Sigmoid colon (tissue), 6 donors: ENCODE measurements at regions not wholly inside any gene's neighbourhood (a gene's known extent, or its start where the extent isn't known, plus 50 kb on each side); places are given as distances from the start of the nearest gene placed in this dataset.

Experiments used
- DNase-seq: peaks from one replicate; pipeline ENCODE4 v3.0.0-alpha.2; 2019
- H3K27ac ChIP-seq, 4 donors: fragments of 200-600 bp; sonication (generic); one replicate each; pipeline ENCODE4 v1.5.1; 2016 to 2019; ENCODE audit warnings: mild to moderate bottlenecking in 1 of 4
- H3K27me3 ChIP-seq, 3 donors: fragments of 200-600 bp; sonication (generic); one replicate each; pipeline ENCODE4 v1.5.1; 2019; ENCODE audit warnings: mild to moderate bottlenecking in 1 of 3
- H3K36me3 ChIP-seq, 4 donors: fragments of 200-600 bp; sonication (generic); one replicate each; pipeline ENCODE4 v1.5.1; 2016 to 2019
- H3K4me1 ChIP-seq, 4 donors: fragments of 200-600 bp; sonication (generic); one replicate each; pipeline ENCODE4 v1.5.1; 2017 to 2019
- H3K4me3 ChIP-seq, 4 donors: fragments of 200-600 bp; sonication (generic); one replicate each; pipeline ENCODE4 v1.5.1; 2017 to 2019; ENCODE audit warnings: mild to moderate bottlenecking in 2 of 4, moderate library complexity in 1 of 4
- H3K9me3 ChIP-seq, 4 donors: fragments of 200-600 bp in 3 of 4; sonication (generic) in 3 of 4; one replicate each; pipeline versions ENCODE4 v1.5.1 to v1.6.1; 2013 to 2019
- CTCF ChIP-seq, 4 experiments: fragments of 450-650 bp in 3 of 4; fragments of 200-600 bp in 1 of 4; IDR thresholded peaks; one replicate each; pipeline ENCODE4 v1.5.1; 2016 to 2019; ENCODE audit warnings: antibody characterized with exemption in 4 of 4, mild to moderate bottlenecking in 3 of 4, moderate library complexity in 2 of 4
- EP300 ChIP-seq, 4 donors: sonication (generic); formaldehyde crosslinking; IDR thresholded peaks; one replicate each; pipeline ENCODE4 v1.6.1; 2017; ENCODE audit warnings: antibody characterized with exemption in 4 of 4
- POLR2A ChIP-seq, 2 donors: fragments of 450-650 bp; IDR thresholded peaks; one replicate each; pipeline ENCODE4 v1.6.1; 2016; ENCODE audit warnings: antibody characterized with exemption in 2 of 2, mild to moderate bottlenecking in 2 of 2, moderate library complexity in 2 of 2
- POLR2AphosphoS5 ChIP-seq, 4 donors: sonication (generic); formaldehyde crosslinking; IDR thresholded peaks; one replicate each; pipeline ENCODE4 v1.6.1; 2017; ENCODE audit warnings: antibody characterized with exemption in 4 of 4
- WGBS, 2 donors: extraction: QIAGEN DNeasy Blood & Tissue Kit; methylation state at CpG; one replicate each; pipeline ENCODE4 v1.1.7; 2013; 5-methylcytosine and 5-hydroxymethylcytosine counted together
- intact Hi-C: fragments of 100-400 bp; cut with DNase I; formaldehyde crosslinking; loops from one replicate; pipeline ENCODE4 v1.15.1; 2023
- donor health status: healthy with polysubstance abuse.
- donor health status: healthy.

- H3K9me3 ChIP-seq, result no peaks in the 10 kb centered on the region
- intact Hi-C loops, result no loop called here
- TF ChIP-seq CTCF (IDR thresholded peaks at IDR 0.05) (no peak), POLR2A (IDR thresholded peaks at IDR 0.05) (no peak), EP300 (IDR thresholded peaks at IDR 0.05) (no peak), POLR2AphosphoS5 (IDR thresholded peaks at IDR 0.05) (no peak)
- H3K4me3 ChIP-seq, result no peak overlapping the region
- H3K36me3 ChIP-seq, result no peaks in the 10 kb centered on the region
- DNase-seq, result no peak
- H3K4me1 ChIP-seq, result no peaks in the 10 kb centered on the region
- no peak overlapping the region for H3K27ac ChIP-seq
- no peaks in the 10 kb centered on the region for H3K27me3 ChIP-seq
These were observed 103.5 kb upstream of the KIF2B start for GRCh38 chr17:53719229-53719628.

- intact Hi-C loops, result no loop called here
- Histone ChIP-seq H3K27ac (no peak overlapping the region), H3K9me3 (no peaks in the 10 kb centered on the region), H3K36me3 (no peaks in the 10 kb centered on the region), H3K4me3 (no peak overlapping the region), H3K4me1 (no peaks in the 10 kb centered on the region), H3K27me3 (no peaks in the 10 kb centered on the region)
- TF ChIP-seq EP300 (IDR thresholded peaks at IDR 0.05), result no peak
- no peak for DNase-seq
- 79 to 87% methylated on average over 4 of the region's 4 CpGs for whole genome bisulfite sequencing, 2 donors
These were observed 115.2 kb upstream of the KIF2B start for GRCh38 chr17:53707566-53707965.

- Histone ChIP-seq H3K9me3 (peaks cover 0 to 5% (median 0%) of the 10 kb centered on the region in 4 donors), H3K36me3 (no peaks in the 10 kb centered on the region), H3K27me3 (no peaks in the 10 kb centered on the region), H3K4me1 (no peaks in the 10 kb centered on the region), H3K27ac (no peak overlapping the region), H3K4me3 (no peak overlapping the region)
- no peak for DNase-seq
- no peak for TF ChIP-seq POLR2AphosphoS5 (IDR thresholded peaks at IDR 0.05)
- no peak for TF ChIP-seq EP300 (IDR thresholded peaks at IDR 0.05)
- no peak for TF ChIP-seq CTCF (IDR thresholded peaks at IDR 0.05)
- no peak for TF ChIP-seq POLR2A (IDR thresholded peaks at IDR 0.05)
- WGBS, 2 donors, result 72% methylated on average over 5 of the region's 5 CpGs
- intact Hi-C loops, result no loop called here
These were observed 126.4 kb upstream of the KIF2B start for GRCh38 chr17:53696286-53696685.

- 45 to 64% methylated on average over 3 of the region's 3 CpGs for WGBS, 2 donors
- no peak for TF ChIP-seq EP300 (IDR thresholded peaks at IDR 0.05)
- no peak for TF ChIP-seq POLR2A (IDR thresholded peaks at IDR 0.05)
- TF ChIP-seq POLR2AphosphoS5 (IDR thresholded peaks at IDR 0.05), result no peak
- no peak for TF ChIP-seq CTCF (IDR thresholded peaks at IDR 0.05)
- intact Hi-C loops, result no loop called here
These were observed 135.4 kb upstream of the KIF2B start for GRCh38 chr17:53687324-53687723.

GRCh38 chr17:53680745-53681144 lies 142.0 kb upstream of the KIF2B start:
- Histone ChIP-seq H3K4me3 (no peak overlapping the region), H3K36me3 (no peaks in the 10 kb centered on the region), H3K9me3 (peaks cover 0 to 7% (median 0%) of the 10 kb centered on the region in 4 donors), H3K4me1 (no peaks in the 10 kb centered on the region), H3K27me3 (no peaks in the 10 kb centered on the region), H3K27ac (no peak overlapping the region)
- no peak for DNase-seq
- 94% methylated on average over 1 of the region's 1 CpG for WGBS, 2 donors
- intact Hi-C loops, result no loop called here
- TF ChIP-seq EP300 (IDR thresholded peaks at IDR 0.05) (no peak), CTCF (IDR thresholded peaks at IDR 0.05) (no peak), POLR2A (IDR thresholded peaks at IDR 0.05) (no peak), POLR2AphosphoS5 (IDR thresholded peaks at IDR 0.05) (no peak)

More at GRCh38 chr17:53687324-53687723, 135.4 kb upstream of the KIF2B start:
- DNase-seq, result no peak
- Histone ChIP-seq H3K36me3 (no peaks in the 10 kb centered on the region), H3K4me1 (no peaks in the 10 kb centered on the region), H3K9me3 (no peaks in the 10 kb centered on the region), H3K27me3 (no peaks in the 10 kb centered on the region), H3K4me3 (no peak overlapping the region), H3K27ac (no peak overlapping the region)
